NCI-H1105 treated with DMSO at 0.1 percent for 48 hours (cell line): ENCODE measurements at regions not wholly inside any gene's neighbourhood (a gene's known extent, or its start where the extent isn't known, plus 50 kb on each side); places are given as distances from the start of the nearest gene placed in this dataset.
A peak's percentile ranks its signal among the peaks of the same experiment; 100 is the strongest.

Experiments used
- DNase-seq: peaks from one replicate; lab custom pipeline; 2025; lab: John Stamatoyannopoulos, UW

GRCh38 chr12:97181571-97182265 lies 274.7 kb downstream of the NEDD1 start:
- DNase-seq, result no peak

GRCh38 chr12:97182769-97183168 lies 275.7 kb downstream of the NEDD1 start:
- peak; percentile 16 for DNase-seq

DNA sequence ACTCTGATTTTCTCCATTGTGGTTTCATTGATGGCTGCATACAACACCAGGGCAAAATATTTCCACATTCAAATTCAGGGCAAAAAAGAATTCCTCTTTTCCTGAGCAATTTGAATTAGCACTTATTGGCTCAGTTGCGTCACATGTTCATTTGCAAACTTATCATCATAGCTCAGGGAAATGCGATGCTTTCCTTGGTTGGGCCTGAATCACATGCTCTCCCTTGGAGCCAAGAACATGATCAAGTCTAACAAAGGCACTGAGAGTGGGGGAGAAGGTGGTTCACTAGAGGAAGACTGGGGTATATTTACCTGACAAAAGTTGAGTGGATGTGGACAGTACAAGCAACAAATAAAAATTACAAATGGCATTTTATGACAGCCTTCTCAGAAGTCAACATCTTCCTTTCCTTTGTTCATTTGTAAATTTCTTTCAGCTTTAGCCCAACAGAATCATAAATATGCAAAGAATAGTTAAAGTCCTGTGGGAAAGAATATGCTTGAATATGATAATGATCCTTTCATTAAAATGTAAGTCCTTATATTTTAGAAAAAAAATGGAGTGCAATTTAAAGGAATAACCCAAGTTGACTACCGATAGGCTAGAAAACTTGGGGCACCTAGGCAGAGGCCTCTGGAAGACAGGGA lies 277.2 kb downstream of the NEDD1 start:
- no peak for DNase-seq

DNA sequence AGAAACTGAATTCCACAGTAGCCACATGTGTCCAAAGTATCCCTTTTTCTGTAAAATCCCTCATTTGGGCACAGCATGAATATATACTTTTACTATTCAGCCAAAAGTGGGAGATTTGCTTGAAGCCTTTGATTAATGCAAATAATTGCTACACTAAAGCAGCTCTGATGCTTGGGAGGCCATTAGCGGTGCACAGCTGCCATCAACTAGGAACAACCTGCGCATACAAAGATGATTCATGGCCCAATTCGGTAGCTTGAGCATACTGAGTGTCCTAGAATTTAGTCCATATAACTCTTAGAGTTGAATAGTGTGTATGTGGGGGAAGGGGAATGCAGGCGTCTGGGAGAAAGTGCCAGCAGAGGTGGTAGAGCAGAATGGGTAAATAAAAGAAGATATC lies 277.0 kb upstream of the RMST start:
- no peak for DNase-seq

- no peak for DNase-seq
These were observed 268.1 kb upstream of the RMST start for GRCh38 chr12:97194546-97194945.

DNA sequence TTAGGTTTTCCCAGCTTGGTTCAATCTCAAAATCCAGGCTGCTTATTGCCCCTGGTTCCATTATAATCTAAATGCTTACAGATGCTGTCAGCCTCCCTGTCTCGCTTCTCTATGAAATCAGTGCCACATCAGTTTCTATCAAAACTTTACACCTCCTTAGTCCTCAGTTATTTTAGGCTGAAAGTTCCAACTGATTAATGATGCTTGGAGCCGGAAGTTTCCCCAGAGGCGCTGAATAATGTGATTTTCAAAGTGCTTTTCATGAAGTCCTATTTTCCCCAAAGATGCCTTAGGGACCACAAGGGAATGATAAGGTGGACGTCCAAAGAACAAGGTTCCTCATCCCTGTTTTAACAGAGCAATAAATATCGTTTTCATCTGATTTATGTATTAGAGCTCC lies 262.4 kb upstream of the RMST start:
- no peak for DNase-seq

DNA sequence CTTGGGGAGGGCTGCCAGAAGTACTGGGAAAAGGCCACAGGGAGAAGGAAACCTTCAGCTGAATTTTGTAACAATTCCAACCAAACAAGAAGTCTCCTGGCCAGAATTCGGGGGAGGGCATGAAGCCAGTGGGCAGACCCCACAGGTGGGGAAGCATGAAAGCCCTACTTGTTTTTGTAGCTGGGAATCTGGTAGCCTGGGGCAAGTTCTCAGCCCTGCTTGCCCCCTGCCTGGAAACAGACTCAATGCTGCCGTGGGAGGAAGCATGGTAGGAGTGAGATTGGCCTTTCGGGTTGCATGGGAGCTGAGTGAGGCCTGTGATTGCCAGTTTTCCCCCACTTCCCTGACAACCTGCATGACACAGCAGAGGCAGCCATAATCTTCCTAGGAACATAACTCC lies 259.2 kb upstream of the RMST start:
- no peak for DNase-seq

GRCh38 chr12:97209997-97210396 lies 252.6 kb upstream of the RMST start:
- DNase-seq, result no peak

DNA sequence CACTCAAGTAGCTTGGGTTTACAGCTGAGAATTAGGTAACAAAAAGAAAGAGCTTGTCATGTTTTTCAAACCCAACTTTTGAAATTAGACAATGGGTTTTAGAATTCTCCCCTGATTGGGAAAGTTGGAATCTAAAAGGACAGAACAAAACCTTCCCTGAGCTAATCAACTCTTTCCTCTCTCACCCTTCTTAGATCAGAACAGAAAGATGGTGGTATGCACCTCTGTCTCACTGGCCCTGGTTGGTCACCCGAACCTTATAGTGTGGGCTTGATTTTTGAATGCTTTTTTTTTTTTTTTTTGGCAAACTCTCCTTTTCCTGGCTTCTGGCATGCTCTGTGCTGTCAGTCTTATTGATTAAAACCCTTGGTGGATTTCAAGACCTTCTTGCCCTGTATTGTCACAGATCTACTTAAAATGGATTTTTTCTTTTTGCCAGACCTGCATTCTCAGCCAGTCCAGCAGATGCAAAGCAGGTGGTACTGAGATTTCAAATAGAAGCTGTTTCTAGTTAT lies 251.1 kb upstream of the RMST start:
- DNase-seq, result peak; percentile 25

GRCh38 chr12:97216848-97217247 lies 245.8 kb upstream of the RMST start:
- DNase-seq, result peak; percentile 69

GRCh38 chr12:97222391-97222790 lies 240.2 kb upstream of the RMST start:
- DNase-seq, result no peak

DNA sequence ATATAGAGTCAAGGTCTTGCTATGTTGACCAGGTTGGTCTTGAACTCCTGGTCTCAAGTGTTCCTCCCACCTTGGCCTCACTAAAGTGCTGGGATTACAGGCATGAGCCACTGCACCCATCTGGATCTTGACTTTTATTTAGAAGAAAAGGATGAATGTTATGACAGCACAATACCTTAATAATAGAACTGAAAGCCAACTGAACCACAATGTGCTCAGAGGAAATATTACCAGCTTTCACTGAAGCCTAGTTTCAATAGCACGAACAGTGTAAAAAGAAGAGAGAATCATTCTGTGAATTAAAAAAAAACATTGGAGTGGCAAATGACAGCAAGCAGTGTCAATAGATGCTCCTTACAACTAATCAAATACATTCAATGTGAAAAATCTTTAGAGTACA lies 239.2 kb upstream of the RMST start:
- DNase-seq, result no peak

DNA sequence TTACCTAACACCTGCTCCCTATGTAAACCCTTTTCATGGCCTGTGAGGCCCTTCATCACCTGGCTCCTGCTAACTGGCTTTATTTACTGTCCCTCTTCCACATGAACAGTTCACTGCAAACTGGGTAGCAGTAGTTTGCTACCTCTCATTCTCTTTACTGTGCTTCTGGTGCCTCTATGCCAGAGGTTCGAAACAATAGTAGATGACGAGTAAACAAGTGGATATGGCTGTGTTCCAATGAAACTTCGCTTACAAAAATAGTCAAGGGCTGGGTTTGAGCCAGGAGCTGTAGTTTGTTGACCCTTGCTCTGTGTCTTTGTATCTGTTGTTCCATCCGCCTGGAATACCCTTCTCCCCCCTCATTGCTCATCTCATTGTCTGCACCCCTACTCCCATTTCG lies 233.6 kb upstream of the RMST start:
- peak; percentile 100 for DNase-seq

DNA sequence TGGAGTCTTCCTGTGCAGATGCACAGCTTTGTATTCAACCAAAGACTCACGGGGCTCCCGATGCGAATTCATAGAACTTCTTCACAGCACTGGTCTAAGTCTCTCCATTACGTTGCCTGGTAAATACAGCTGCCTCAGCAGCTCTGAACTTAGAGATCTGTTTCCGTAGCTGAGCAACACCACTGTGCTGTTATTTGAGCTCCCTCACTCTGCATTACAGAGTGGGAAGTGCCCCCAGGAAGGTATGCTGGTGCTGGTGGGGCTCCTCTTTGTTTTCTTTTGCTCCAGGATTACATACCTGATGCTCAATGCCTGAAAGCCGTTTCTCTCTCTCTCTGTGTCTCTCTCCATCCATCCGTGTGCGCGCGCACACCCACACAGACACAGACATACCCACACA lies 227.5 kb upstream of the RMST start:
- no peak for DNase-seq

DNA sequence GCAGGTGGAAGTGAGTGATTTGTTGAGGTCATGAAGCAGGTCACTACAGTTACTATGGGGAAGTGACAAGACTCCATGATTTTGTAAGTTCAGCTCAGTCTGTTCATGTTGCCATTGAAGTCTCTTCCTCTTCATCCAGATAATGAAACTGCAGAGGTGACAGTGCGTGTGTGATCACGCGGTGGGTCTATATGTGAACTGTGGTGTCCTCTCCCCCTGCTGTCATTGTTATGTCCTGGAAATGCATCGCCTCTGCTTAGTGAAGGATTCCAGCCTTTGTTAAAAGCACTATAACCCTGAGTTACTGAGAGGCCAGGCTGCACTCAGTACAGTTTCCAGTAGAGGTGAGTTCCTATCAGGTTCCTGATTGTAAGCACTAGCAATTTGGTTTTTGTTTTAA lies 216.2 kb upstream of the RMST start:
- no peak for DNase-seq

- DNase-seq, result no peak
These were observed 212.1 kb upstream of the RMST start for GRCh38 chr12:97250483-97250882.

- peak; percentile 42 for DNase-seq
These were observed 204.9 kb upstream of the RMST start for GRCh38 chr12:97257726-97258125.

GRCh38 chr12:97259098-97259497 lies 203.5 kb upstream of the RMST start:
- no peak for DNase-seq

DNA sequence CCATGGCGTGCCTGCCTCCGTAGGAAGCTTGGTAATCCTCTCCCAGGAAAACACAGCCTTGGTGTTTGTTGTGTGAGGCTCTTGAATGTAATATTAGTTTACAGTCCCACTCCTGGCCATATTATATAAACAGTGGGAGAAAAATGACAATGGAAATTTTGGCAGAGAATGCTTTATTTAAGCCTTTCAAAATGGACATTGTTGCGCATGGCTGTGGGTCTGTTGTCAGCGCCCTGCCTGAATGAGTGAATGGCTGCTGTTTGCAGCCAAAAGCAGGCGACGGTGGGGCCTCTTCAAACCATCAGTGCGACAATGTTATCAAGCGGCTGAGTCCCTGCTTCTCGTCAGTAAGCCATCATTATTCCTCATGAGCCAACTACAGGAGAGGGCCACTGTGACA lies 201.8 kb upstream of the RMST start:
- DNase-seq, result no peak

GRCh38 chr12:97267166-97267565 lies 195.4 kb upstream of the RMST start:
- DNase-seq, result no peak

DNA sequence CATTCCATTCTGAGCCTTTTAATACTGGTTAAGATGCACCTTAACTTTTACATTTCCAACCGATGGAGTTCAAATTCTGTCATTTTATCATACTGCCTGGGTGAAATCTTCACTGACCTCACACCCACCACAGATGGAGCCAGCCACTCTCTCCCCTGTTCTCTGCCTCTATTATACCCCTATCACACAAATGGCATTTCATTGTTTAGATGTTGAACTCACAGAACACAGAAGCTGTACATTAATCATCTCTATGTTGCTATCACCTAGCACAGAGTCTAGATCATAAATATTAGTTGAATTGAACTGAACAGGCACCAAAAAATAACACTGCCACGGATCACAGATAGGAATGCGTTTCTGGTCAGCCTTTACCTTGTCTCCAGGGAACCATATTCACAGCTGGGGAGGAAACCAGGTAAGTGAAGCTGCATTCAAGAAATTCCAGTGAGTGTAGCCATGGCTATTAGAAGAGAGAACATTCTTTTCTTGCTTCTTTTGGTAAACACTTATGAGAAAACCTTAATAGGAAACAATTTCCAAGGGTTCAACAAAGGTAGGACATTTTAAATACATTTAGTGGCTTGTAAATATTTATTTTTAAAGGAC lies 194.9 kb upstream of the RMST start:
- no peak for DNase-seq

GRCh38 chr12:97272471-97272870 lies 190.1 kb upstream of the RMST start:
- no peak for DNase-seq

DNA sequence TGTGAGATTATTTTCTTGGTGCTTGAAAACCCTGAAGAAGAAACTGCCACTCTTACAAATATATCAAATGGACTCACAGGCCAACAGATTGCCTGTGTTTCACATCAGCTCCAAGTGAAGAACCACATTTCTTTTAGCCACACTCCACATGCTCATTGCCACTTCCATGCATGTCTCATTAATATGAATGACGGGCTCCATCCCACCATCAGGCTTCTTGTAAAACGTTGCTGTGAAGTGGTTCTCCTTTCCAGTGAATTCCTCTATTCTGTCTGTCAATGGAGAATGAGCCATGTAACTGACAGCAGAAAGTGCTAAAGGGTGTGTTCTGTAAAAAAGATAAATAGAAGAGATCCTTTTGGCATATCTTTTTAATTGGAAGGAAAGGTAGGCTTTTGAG lies 188.2 kb upstream of the RMST start:
- no peak for DNase-seq
